ENCODE measurements at regions not wholly inside any gene's neighbourhood (a gene's known extent, or its start where the extent isn't known, plus 50 kb on each side); places are given as distances from the start of the nearest gene placed in this dataset.
"Not testable (repeated sequence)": the region's sequence is repeated elsewhere in the genome, so short reads cannot be mapped to it uniquely, and the experiment has no call there.

DNA sequence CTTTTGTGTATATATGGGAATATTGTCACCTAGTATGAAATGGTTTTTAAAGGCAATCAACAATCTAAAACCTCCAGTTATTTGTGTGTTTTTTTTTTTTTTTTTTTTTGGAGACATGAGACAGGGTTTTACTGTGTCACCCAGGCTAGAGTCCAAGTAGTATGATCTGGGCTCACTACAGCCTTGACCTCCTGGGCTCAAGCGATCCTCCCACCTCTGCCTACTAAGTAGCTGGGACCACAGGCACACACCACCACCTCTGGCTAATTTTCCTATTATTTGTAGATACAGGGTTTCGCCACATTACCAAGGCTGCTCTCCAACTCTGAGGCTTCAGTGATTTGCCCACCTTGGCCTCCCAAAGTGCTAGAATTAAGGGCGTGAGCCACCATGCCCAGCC is 349.9 kb downstream of the UTRN start:
- TF ChIP-seq, protein P1, sequence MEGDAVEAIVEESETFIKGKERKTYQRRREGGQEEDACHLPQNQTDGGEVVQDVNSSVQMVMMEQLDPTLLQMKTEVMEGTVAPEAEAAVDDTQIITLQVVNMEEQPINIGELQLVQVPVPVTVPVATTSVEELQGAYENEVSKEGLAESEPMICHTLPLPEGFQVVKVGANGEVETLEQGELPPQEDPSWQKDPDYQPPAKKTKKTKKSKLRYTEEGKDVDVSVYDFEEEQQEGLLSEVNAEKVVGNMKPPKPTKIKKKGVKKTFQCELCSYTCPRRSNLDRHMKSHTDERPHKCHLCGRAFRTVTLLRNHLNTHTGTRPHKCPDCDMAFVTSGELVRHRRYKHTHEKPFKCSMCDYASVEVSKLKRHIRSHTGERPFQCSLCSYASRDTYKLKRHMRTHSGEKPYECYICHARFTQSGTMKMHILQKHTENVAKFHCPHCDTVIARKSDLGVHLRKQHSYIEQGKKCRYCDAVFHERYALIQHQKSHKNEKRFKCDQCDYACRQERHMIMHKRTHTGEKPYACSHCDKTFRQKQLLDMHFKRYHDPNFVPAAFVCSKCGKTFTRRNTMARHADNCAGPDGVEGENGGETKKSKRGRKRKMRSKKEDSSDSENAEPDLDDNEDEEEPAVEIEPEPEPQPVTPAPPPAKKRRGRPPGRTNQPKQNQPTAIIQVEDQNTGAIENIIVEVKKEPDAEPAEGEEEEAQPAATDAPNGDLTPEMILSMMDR (IDR thresholded peaks at IDR 0.05; ENCODE audit: unreplicated experiment), result no peak
- H3K4me1 Mint-ChIP-seq (ENCODE audit: low read depth, unreplicated experiment), result peaks cover 7% of the 10 kb centered on the region
- CTCF ChIA-PET, result no interaction called here
- intact Hi-C loops (cut with micrococcal nuclease; ENCODE audit: unreplicated experiment), result no loop called here
- BruUV-seq (replicated peaks), result no TSS peak
- no peak for DNase-seq
- no peak overlapping the region for H3K27ac Mint-ChIP-seq (ENCODE audit: unreplicated experiment)
- H3K9me3 Mint-ChIP-seq (ENCODE audit: low read depth, unreplicated experiment), result no peaks in the 10 kb centered on the region
- H3K4me3 Mint-ChIP-seq (ENCODE audit: low read depth, unreplicated experiment), result no peak overlapping the region
- no peaks in the 10 kb centered on the region for H3K27me3 Mint-ChIP-seq (ENCODE audit: unreplicated experiment)
- no peaks in the 10 kb centered on the region for H3K36me3 Mint-ChIP-seq (ENCODE audit: insufficient read depth, unreplicated experiment)

DNA sequence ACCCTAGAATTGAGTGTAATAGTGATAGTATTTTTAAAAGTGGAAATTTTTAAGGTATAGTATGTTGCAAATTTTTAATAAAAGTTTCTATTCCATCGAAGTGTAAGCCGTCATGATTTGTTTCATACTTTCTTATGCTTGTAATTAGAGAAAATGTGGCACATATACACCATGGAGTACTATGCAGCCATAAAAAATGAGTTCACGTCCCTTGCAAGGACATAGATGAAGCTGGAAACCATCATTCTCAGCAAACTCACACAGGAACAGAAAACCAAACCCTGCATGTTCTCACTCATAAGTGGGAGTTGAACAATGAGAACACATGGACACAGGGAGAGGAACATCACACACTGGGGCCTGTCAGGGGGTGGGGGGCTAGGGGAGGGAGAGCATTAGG is 350.9 kb downstream of the UTRN start:
- not testable (repeated sequence) for BruUV-seq (replicated peaks); H3K27ac Mint-ChIP-seq (ENCODE audit: unreplicated experiment)

DNA sequence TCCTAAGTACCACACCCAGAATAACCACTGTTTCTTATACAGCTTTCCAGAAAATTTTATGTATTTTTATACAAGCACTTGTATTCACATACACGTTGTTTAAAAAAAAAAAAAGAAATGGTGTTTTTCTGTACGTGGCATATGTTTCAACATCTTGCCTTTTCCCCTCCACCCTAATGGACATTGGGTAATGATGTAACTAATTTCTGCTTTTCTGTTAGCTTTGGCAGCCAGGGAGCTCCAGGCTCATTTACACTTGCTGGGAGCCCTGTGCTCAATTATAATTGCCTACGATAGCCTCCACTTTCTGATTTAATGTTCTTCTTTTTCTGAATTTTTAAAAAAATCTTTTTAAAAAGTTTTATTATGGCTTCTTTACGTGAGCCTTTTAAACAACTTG is 352.4 kb downstream of the UTRN start:
- BruUV-seq (replicated peaks), result no TSS peak
- intact Hi-C loops (cut with micrococcal nuclease; ENCODE audit: unreplicated experiment), result no loop called here
- CTCF ChIA-PET, result no interaction called here
- H3K4me1 Mint-ChIP-seq (ENCODE audit: low read depth, unreplicated experiment), result peaks cover 7% of the 10 kb centered on the region
- no peak overlapping the region for H3K4me3 Mint-ChIP-seq (ENCODE audit: low read depth, unreplicated experiment)
- H3K9me3 Mint-ChIP-seq (ENCODE audit: low read depth, unreplicated experiment), result no peaks in the 10 kb centered on the region
- H3K27ac Mint-ChIP-seq (ENCODE audit: unreplicated experiment), result no peak overlapping the region
- H3K36me3 Mint-ChIP-seq (ENCODE audit: insufficient read depth, unreplicated experiment), result peaks cover 4% of the 10 kb centered on the region
- DNase-seq, result no peak
- no peaks in the 10 kb centered on the region for H3K27me3 Mint-ChIP-seq (ENCODE audit: unreplicated experiment)
- TF ChIP-seq, protein P1 (IDR thresholded peaks at IDR 0.05; ENCODE audit: unreplicated experiment), result no peak

More for the DNA sequence above, 350.9 kb downstream of the UTRN start:
- H3K4me1 Mint-ChIP-seq (ENCODE audit: low read depth, unreplicated experiment); H3K36me3 Mint-ChIP-seq (ENCODE audit: insufficient read depth, unreplicated experiment); DNase-seq; H3K9me3 Mint-ChIP-seq (ENCODE audit: low read depth, unreplicated experiment); CTCF ChIA-PET; H3K4me3 Mint-ChIP-seq (ENCODE audit: low read depth, unreplicated experiment); H3K27me3 Mint-ChIP-seq (ENCODE audit: unreplicated experiment); intact Hi-C loops (cut with micrococcal nuclease; ENCODE audit: unreplicated experiment): not testable (repeated sequence)

DNA sequence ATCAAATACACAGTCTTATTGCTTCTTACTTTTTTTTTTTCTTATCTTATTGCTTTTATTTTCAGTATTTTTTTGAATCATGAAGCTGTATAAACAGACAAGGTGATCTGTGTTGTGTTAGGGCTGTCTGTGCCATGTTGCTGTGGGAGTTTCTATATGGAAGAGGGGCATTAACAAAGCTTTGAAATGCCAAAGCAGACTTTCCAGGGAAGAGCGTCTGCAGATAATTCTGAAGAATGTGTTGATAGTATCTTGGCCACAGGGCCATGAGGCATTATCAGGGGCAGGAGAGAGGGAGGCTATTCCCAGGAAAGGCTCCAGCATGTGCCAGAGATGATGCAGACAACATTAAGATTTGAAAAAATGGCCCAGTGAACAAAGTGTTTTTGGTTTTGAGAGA is 354.5 kb downstream of the UTRN start:
- TF ChIP-seq, protein P1 (IDR thresholded peaks at IDR 0.05; ENCODE audit: unreplicated experiment), result no peak
- Mint-ChIP-seq H3K9me3 (ENCODE audit: low read depth, unreplicated experiment) (no peaks in the 10 kb centered on the region), H3K27me3 (ENCODE audit: unreplicated experiment) (no peaks in the 10 kb centered on the region), H3K4me3 (ENCODE audit: low read depth, unreplicated experiment) (no peak overlapping the region), H3K4me1 (ENCODE audit: low read depth, unreplicated experiment) (peaks cover 7% of the 10 kb centered on the region), H3K36me3 (ENCODE audit: insufficient read depth, unreplicated experiment) (peaks cover 4% of the 10 kb centered on the region), H3K27ac (ENCODE audit: unreplicated experiment) (no peak overlapping the region)
- no TSS peak for BruUV-seq (replicated peaks)
- CTCF ChIA-PET, result no interaction called here
- intact Hi-C loops (cut with micrococcal nuclease; ENCODE audit: unreplicated experiment), result no loop called here
- DNase-seq, result no peak

DNA sequence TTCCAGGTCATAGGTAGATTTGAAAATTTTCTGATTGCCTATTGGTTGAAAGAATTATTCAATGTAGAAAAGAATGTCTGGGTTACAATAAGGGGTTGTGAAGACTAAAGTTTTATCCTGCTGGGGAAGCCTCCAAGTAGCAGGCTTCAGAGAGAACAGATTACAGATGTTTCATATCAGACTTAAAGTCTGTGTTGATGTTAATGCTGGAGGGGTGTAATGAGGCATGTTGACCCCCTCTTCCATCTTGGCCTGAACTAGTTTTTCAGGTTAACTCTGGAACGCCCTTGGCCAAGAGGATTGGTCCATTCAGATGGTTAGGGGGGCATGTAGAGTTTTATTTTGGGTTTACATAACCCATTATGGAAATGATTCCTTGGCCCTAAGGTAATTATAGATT is 356.2 kb downstream of the UTRN start:
- Mint-ChIP-seq H3K36me3 (ENCODE audit: insufficient read depth, unreplicated experiment) (peaks cover 4% of the 10 kb centered on the region), H3K27me3 (ENCODE audit: unreplicated experiment) (no peaks in the 10 kb centered on the region), H3K4me1 (ENCODE audit: low read depth, unreplicated experiment) (peaks cover 20% of the 10 kb centered on the region), H3K9me3 (ENCODE audit: low read depth, unreplicated experiment) (no peaks in the 10 kb centered on the region), H3K4me3 (ENCODE audit: low read depth, unreplicated experiment) (no peak overlapping the region), H3K27ac (ENCODE audit: unreplicated experiment) (no peak overlapping the region)
- CTCF ChIA-PET, result no interaction called here
- no peak for DNase-seq
- TF ChIP-seq, protein P1 (IDR thresholded peaks at IDR 0.05; ENCODE audit: unreplicated experiment), result no peak
- intact Hi-C loops (cut with micrococcal nuclease; ENCODE audit: unreplicated experiment), result no loop called here
- BruUV-seq (replicated peaks), result no TSS peak
